ENCODE measurements at regions not wholly inside any gene's neighbourhood (a gene's known extent, or its start where the extent isn't known, plus 50 kb on each side); places are given as distances from the start of the nearest gene placed in this dataset.

- Histone ChIP-seq H3K4me1 (ENCODE audit: insufficient read depth, low read length) (no peaks in the 10 kb centered on the region), H3K9ac (ENCODE audit: low read depth, low read length) (no peak overlapping the region), H3K36me3 (ENCODE audit: insufficient read depth, low read length) (no peaks in the 10 kb centered on the region), H4K20me1 (ENCODE audit: insufficient read depth, low read length) (no peaks in the 10 kb centered on the region), H3K27ac (ENCODE audit: low read length) (no peak overlapping the region), H3K4me3 (ENCODE audit: low read depth in 1 of 2, low read length in 2 of 2) (no peak overlapping the region), H3K4me2 (ENCODE audit: insufficient read depth, low read length) (no peak overlapping the region), H2AFZ (ENCODE audit: low read depth, low read length) (no peak overlapping the region), H3K79me2 (ENCODE audit: insufficient read depth, low read length) (peaks cover 3% of the 10 kb centered on the region; the same call in 1 of the 2 replicates), H3K9me3 (ENCODE audit: insufficient read depth, low read length, severe bottlenecking) (peaks cover 3% of the 10 kb centered on the region), H3K27me3 (ENCODE audit: insufficient read depth, low read length, poor library complexity) (no peaks in the 10 kb centered on the region)
- no peak for ATAC-seq (ENCODE audit: insufficient read depth, low read depth)
- TF ChIP-seq CTCF (IDR thresholded peaks at IDR 0.05; ENCODE audit: borderline replicate concordance, extremely low read depth, low read length, poor library complexity, severe bottlenecking) (no peak), EZH2 (IDR thresholded peaks at IDR 0.05; ENCODE audit: borderline replicate concordance, low read depth, low read length, severe bottlenecking) (no peak)
- DNase-seq = no peak
Measured at GRCh38 chr14:71465316-71465715, 466.9 kb upstream of the RGS6 start.

- Histone ChIP-seq H3K27me3 (ENCODE audit: insufficient read depth, low read length, poor library complexity) (no peaks in the 10 kb centered on the region), H3K79me2 (ENCODE audit: insufficient read depth, low read length) (peaks cover under 1% of the 10 kb centered on the region; the same call in 1 of the 2 replicates), H3K36me3 (ENCODE audit: insufficient read depth, low read length) (no peaks in the 10 kb centered on the region), H3K4me1 (ENCODE audit: insufficient read depth, low read length) (no peaks in the 10 kb centered on the region), H3K4me2 (ENCODE audit: insufficient read depth, low read length) (no peak overlapping the region), H3K27ac (ENCODE audit: low read length) (no peak overlapping the region), H2AFZ (ENCODE audit: low read depth, low read length) (no peak overlapping the region), H4K20me1 (ENCODE audit: insufficient read depth, low read length) (0 out of 2 replicates have a peak, but pooled peaks cover under 1% of the 10 kb centered on the region), H3K9me3 (ENCODE audit: insufficient read depth, low read length, severe bottlenecking) (peaks cover 3% of the 10 kb centered on the region), H3K9ac (ENCODE audit: low read depth, low read length) (no peak overlapping the region), H3K4me3 (ENCODE audit: low read depth in 1 of 2, low read length in 2 of 2) (no peak overlapping the region)
- no peak for TF ChIP-seq EZH2 (IDR thresholded peaks at IDR 0.05; ENCODE audit: borderline replicate concordance, low read depth, low read length, severe bottlenecking)
- TF ChIP-seq CTCF (IDR thresholded peaks at IDR 0.05; ENCODE audit: borderline replicate concordance, extremely low read depth, low read length, poor library complexity, severe bottlenecking) = no peak
- ATAC-seq (ENCODE audit: insufficient read depth, low read depth) (no peak), DNase-seq (no peak)
Measured at GRCh38 chr14:71466251-71466650, 466.0 kb upstream of the RGS6 start.

GRCh38 chr14:71466946-71467345 is 465.3 kb upstream of the RGS6 start:
- Histone ChIP-seq H3K4me2 (ENCODE audit: insufficient read depth, low read length) (no peak overlapping the region), H3K36me3 (ENCODE audit: insufficient read depth, low read length) (no peaks in the 10 kb centered on the region), H3K9ac (ENCODE audit: low read depth, low read length) (no peak overlapping the region), H3K79me2 (ENCODE audit: insufficient read depth, low read length) (peaks cover 7% of the 10 kb centered on the region), H3K27ac (ENCODE audit: low read length) (no peak overlapping the region), H3K27me3 (ENCODE audit: insufficient read depth, low read length, poor library complexity) (no peaks in the 10 kb centered on the region), H4K20me1 (ENCODE audit: insufficient read depth, low read length) (peaks cover 7% of the 10 kb centered on the region), H3K9me3 (ENCODE audit: insufficient read depth, low read length, severe bottlenecking) (peaks cover 3% of the 10 kb centered on the region), H3K4me1 (ENCODE audit: insufficient read depth, low read length) (peaks cover 5% of the 10 kb centered on the region; the same call in 1 of the 2 replicates), H2AFZ (ENCODE audit: low read depth, low read length) (no peak overlapping the region), H3K4me3 (ENCODE audit: low read depth in 1 of 2, low read length in 2 of 2) (no peak overlapping the region)
- DNase-seq (no peak), ATAC-seq (ENCODE audit: insufficient read depth, low read depth) (no peak)
- no peak for TF ChIP-seq EZH2 (IDR thresholded peaks at IDR 0.05; ENCODE audit: borderline replicate concordance, low read depth, low read length, severe bottlenecking)
- TF ChIP-seq CTCF (IDR thresholded peaks at IDR 0.05; ENCODE audit: borderline replicate concordance, extremely low read depth, low read length, poor library complexity, severe bottlenecking) = no peak

- no peak overlapping the region for H3K27ac ChIP-seq (ENCODE audit: low read length)
- H3K27me3 ChIP-seq (ENCODE audit: insufficient read depth, low read length, poor library complexity) = no peaks in the 10 kb centered on the region
- H3K9me3 ChIP-seq (ENCODE audit: insufficient read depth, low read length, severe bottlenecking) = peaks cover 3% of the 10 kb centered on the region
- peaks cover 8% of the 10 kb centered on the region for H3K4me1 ChIP-seq (ENCODE audit: insufficient read depth, low read length)
- peaks cover 8% of the 10 kb centered on the region for H4K20me1 ChIP-seq (ENCODE audit: insufficient read depth, low read length)
- DNase-seq = no peak
- H3K9ac ChIP-seq (ENCODE audit: low read depth, low read length) = no peak overlapping the region
- no peak for TF ChIP-seq EZH2 (IDR thresholded peaks at IDR 0.05; ENCODE audit: borderline replicate concordance, low read depth, low read length, severe bottlenecking)
- no peak for TF ChIP-seq CTCF (IDR thresholded peaks at IDR 0.05; ENCODE audit: borderline replicate concordance, extremely low read depth, low read length, poor library complexity, severe bottlenecking)
- H3K4me3 ChIP-seq (ENCODE audit: low read depth in 1 of 2, low read length in 2 of 2) = no peak overlapping the region
- H3K36me3 ChIP-seq (ENCODE audit: insufficient read depth, low read length) = no peaks in the 10 kb centered on the region
- H3K79me2 ChIP-seq (ENCODE audit: insufficient read depth, low read length) = peaks cover 11% of the 10 kb centered on the region
- no peak overlapping the region for H3K4me2 ChIP-seq (ENCODE audit: insufficient read depth, low read length)
- no peak overlapping the region for H2AFZ ChIP-seq (ENCODE audit: low read depth, low read length)
- no peak for ATAC-seq (ENCODE audit: insufficient read depth, low read depth)
Measured at GRCh38 chr14:71467361-71467811, 464.8 kb upstream of the RGS6 start.

All from DND-41 (cell line).